GM10266 (cell line): ENCODE measurements at regions not wholly inside any gene's neighbourhood (a gene's known extent, or its start where the extent isn't known, plus 50 kb on each side); places are given as distances from the start of the nearest gene placed in this dataset.
A peak's percentile ranks its signal among the peaks of the same experiment; 100 is the strongest.

Source experiments
- DNase-seq: peaks from one replicate; pipeline ENCODE4 v3.0.0; 2012; ENCODE audit errors: extremely low spot score
- CTCF ChIP-seq: IDR thresholded peaks from 2 replicates; pipeline ENCODE4 v1.5.1; 2012; ENCODE audit warnings: mild to moderate bottlenecking, low read depth; ENCODE audit not compliant: control insufficient read depth, insufficient read depth; ENCODE audit errors: missing control alignments

- DNase-seq = no peak
- no peak for TF ChIP-seq CTCF
Measured at GRCh38 chr3:178369811-178370210, 166.4 kb upstream of the KCNMB2 start.

- TF ChIP-seq CTCF = no peak
- DNase-seq = no peak
Measured at GRCh38 chr3:178370387-178370786, 165.8 kb upstream of the KCNMB2 start.

GRCh38 chr3:178381555-178381954, 154.7 kb upstream of the KCNMB2 start:
- DNase-seq = no peak
- TF ChIP-seq CTCF = no peak

- DNase-seq = no peak
- TF ChIP-seq CTCF = no peak
Measured at GRCh38 chr3:178381971-178382448, 154.2 kb upstream of the KCNMB2 start.

- TF ChIP-seq CTCF = no peak
- no peak for DNase-seq
Measured at GRCh38 chr3:178382449-178383061, 153.7 kb upstream of the KCNMB2 start.

- DNase-seq = no peak
- no peak for TF ChIP-seq CTCF
Measured at GRCh38 chr3:178384321-178385230, 151.7 kb upstream of the KCNMB2 start.

GRCh38 chr3:178385280-178385952, 150.8 kb upstream of the KCNMB2 start:
- TF ChIP-seq CTCF = peak; percentile 77
- peak; percentile 35 for DNase-seq
